IPS-NIHi7 (cell line): ENCODE measurements at regions not wholly inside any gene's neighbourhood (a gene's known extent, or its start where the extent isn't known, plus 50 kb on each side); places are given as distances from the start of the nearest gene placed in this dataset.
"Not testable (repeated sequence)": the region's sequence is repeated elsewhere in the genome, so short reads cannot be mapped to it uniquely, and the experiment has no call there.

Experiments
- DNase-seq: peaks from one replicate; pipeline ENCODE4 v3.0.0; 2012; ENCODE audit warnings: mixed read lengths; ENCODE audit errors: extremely low spot score

- no peak for DNase-seq
Observed at GRCh38 chr12:33192226-33192625, 247.4 kb downstream of the SYT10 start.

GRCh38 chr12:33187409-33187808, 252.2 kb downstream of the SYT10 start:
- DNase-seq, result no peak

DNA sequence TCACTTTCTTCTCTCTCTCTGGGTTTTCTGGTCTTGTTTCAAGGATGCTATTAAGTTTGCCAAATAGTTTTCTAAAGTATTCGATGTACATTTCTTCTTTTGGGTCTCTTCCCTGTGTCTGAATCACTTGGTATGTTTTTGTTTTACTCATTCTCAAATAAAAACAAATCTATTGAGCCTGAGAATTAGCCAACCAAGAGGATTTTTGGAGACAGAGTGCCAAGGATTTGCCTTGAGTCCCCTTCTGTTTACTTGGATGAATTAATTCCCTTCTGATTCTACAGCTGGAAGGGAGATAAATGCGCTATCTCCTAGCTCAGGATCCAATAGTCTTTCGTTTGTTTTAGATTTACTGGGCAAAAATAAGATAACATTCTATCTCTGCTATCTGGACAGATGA, 255.5 kb downstream of the SYT10 start:
- DNase-seq, result no peak

DNA sequence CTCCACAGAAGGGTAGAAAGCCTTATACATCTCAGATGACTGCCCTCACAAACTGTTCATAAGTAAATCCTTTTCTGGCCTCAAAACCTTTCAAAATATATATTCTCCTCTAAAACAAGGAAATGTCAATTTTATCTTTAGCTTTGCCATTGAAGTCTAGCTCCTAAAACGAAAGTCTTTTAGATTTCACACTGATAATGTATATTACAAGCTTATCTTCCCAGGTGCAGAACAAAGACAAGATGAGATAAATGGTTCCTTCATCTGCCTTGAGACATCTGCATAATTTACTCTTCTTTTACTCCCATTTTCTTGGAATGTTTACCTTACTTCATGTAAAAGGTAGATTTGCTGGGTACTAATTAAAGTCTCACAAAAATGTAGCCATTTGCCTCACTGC, 257.1 kb downstream of the SYT10 start:
- no peak for DNase-seq

- DNase-seq, result no peak
Observed at GRCh38 chr12:33180918-33181317, 258.7 kb downstream of the SYT10 start.

- DNase-seq, result not testable (repeated sequence)
Observed at GRCh38 chr12:33166260-33166659, 269.7 kb upstream of the PKP2 start.

DNA sequence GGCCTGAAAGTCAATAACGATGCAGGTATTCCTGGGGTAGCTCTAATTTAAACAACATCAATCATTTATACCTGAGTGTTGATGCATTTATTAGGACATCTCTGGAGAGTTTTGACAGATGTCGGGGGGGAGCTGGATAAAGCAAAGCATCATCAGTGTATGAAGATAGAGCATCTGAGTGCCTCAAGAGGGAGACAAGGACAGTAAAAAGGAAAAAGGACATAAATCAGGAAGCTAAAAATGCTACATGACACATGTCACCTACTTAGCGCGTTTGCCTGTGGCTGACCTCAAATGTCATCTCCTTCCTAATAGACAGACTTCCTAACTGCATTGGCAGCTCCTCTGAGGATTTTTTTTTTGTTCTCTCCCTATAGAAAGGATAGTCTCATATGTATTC, 259.5 kb upstream of the PKP2 start:
- peak; percentile 4 for DNase-seq

- DNase-seq, result not testable (repeated sequence)
Observed at GRCh38 chr12:33147292-33147691, 250.7 kb upstream of the PKP2 start.

GRCh38 chr12:33129500-33129899, 232.9 kb upstream of the PKP2 start:
- DNase-seq, result no peak

- DNase-seq, result no peak
Observed at GRCh38 chr12:33125755-33126154, 229.2 kb upstream of the PKP2 start.

- peak; percentile 48 for DNase-seq
Observed at GRCh38 chr12:33116284-33116683, 219.7 kb upstream of the PKP2 start.

DNA sequence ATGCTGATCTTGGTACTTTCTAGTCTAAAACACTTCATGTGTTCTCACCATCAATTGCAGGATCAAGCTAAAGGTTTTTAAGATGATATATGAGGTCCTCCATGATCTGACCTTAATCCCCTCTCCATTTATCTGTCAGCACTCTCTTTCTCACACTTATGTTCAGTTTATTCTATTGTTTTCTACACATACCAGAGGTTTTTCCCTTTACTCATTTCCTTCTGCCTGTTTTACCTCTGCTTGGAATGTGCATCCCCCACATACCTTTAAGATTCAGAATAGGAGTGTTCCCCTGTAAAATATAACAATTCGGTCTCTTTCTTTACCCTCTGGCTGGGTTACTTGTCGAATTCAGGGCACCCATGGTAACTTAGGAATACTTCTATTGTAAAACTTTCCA, 219.1 kb upstream of the PKP2 start:
- no peak for DNase-seq

DNA sequence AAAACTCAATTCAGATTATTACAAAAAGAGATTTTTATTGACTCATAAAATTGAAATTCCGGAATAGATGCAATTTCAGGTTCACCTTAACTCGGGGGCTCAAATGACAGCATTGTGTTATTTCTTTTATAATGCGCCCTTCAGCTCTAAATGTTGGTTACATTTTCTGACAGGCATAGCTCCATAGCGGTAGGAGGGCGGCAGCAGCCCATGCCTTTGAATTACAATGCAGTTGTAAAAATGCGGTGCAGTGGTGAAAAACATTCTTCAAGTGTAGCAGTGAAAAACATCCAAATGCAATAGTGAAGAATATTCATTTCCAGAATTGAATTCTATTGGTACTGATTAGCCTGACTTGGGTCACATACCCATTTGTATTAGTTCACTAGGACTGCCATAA, 215.3 kb upstream of the PKP2 start:
- peak; percentile 16 for DNase-seq

DNA sequence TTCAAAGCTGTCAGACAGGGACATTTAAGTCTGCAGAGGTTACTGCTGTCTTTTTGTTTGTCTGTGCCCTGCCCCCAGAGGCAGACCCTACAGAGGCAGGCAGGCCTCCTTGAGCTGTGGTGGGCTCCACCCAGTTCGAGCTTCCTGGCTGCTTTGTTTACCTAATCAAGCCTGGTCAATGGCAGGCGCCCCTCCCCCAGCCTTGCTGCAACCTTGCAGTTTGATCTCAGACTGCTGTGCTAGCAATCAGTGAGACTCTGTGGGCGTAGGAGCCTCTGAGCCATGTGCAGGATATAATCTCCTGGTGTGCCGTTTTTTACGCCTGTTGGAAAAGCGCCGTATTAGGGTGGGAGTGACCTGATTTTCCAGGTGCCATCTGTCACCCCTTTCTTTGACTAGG, 211.2 kb upstream of the PKP2 start:
- DNase-seq, result not testable (repeated sequence)

GRCh38 chr12:33093534-33093933, 197.0 kb upstream of the PKP2 start:
- no peak for DNase-seq

- not testable (repeated sequence) for DNase-seq
Observed at GRCh38 chr12:33087876-33088275, 191.3 kb upstream of the PKP2 start.

GRCh38 chr12:33076401-33076800, 179.8 kb upstream of the PKP2 start:
- not testable (repeated sequence) for DNase-seq

GRCh38 chr12:33075130-33075766, 178.7 kb upstream of the PKP2 start:
- DNase-seq, result not testable (repeated sequence)

DNA sequence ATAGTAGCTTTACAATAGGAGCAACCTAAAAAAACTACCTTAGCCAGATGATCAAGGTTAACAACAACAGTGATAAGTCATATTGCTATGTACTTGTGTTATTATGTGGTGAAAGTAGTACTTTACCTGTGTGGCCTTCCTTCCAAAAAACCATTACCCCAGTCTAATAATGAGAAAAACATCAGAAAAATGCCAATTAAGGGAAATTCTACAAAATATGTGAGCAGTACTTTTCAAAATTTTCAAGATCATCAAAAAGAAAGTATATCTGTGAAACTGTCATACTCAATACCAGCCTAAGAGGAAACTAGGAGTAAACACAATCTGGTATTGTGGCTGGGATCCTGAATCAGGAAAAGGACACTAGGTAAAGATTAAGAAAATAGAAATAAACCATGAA, 165.3 kb upstream of the PKP2 start:
- DNase-seq, result no peak

- no peak for DNase-seq
Observed at GRCh38 chr12:33054371-33054770, 157.8 kb upstream of the PKP2 start.

- no peak for DNase-seq
Observed at GRCh38 chr12:33052141-33053051, 155.8 kb upstream of the PKP2 start.

GRCh38 chr12:33047666-33048065, 151.1 kb upstream of the PKP2 start:
- DNase-seq, result no peak

- no peak for DNase-seq
Observed at GRCh38 chr12:33044447-33044846, 147.9 kb upstream of the PKP2 start.
